ENCODE measurements at regions not wholly inside any gene's neighbourhood (a gene's known extent, or its start where the extent isn't known, plus 50 kb on each side); places are given as distances from the start of the nearest gene placed in this dataset.

GRCh38 chr2:129810521-129810920 is 168.9 kb upstream of the RAB6C start:
- TF ChIP-seq, protein P1, sequence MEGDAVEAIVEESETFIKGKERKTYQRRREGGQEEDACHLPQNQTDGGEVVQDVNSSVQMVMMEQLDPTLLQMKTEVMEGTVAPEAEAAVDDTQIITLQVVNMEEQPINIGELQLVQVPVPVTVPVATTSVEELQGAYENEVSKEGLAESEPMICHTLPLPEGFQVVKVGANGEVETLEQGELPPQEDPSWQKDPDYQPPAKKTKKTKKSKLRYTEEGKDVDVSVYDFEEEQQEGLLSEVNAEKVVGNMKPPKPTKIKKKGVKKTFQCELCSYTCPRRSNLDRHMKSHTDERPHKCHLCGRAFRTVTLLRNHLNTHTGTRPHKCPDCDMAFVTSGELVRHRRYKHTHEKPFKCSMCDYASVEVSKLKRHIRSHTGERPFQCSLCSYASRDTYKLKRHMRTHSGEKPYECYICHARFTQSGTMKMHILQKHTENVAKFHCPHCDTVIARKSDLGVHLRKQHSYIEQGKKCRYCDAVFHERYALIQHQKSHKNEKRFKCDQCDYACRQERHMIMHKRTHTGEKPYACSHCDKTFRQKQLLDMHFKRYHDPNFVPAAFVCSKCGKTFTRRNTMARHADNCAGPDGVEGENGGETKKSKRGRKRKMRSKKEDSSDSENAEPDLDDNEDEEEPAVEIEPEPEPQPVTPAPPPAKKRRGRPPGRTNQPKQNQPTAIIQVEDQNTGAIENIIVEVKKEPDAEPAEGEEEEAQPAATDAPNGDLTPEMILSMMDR (IDR thresholded peaks at IDR 0.05 in 4 of 5, conservative IDR thresholded peaks at IDR 0.05 in 1 of 5) = no peak
- no peak for TF ChIP-seq POLR2A (IDR thresholded peaks at IDR 0.05)
